ENCODE measurements at regions not wholly inside any gene's neighbourhood (a gene's known extent, or its start where the extent isn't known, plus 50 kb on each side); places are given as distances from the start of the nearest gene placed in this dataset.

GRCh38 chr2:48161628-48162027 is 152.9 kb upstream of the FOXN2 start:
- TF ChIP-seq CTCF (conservative IDR thresholded peaks at IDR 0.05; ENCODE audit: low read length) (no peak), EZH2phosphoT487 (IDR thresholded peaks at IDR 0.05; ENCODE audit: borderline replicate concordance) (no peak)
